KMS-11 (cell line): ENCODE measurements at regions not wholly inside any gene's neighbourhood (a gene's known extent, or its start where the extent isn't known, plus 50 kb on each side); places are given as distances from the start of the nearest gene placed in this dataset.

ENCODE experiments used
- H2AFZ ChIP-seq: fragments of 200-600 bp; sonication (generic); 2 replicates; pipeline ENCODE4 v1.6.1; 2016; ENCODE audit warnings: antibody characterized with exemption, mixed run types, low read depth
- H3K27ac ChIP-seq: fragments of 200-600 bp; sonication (generic); 2 replicates; pipeline ENCODE4 v1.6.1; 2016; ENCODE audit warnings: mild to moderate bottlenecking, mixed run types
- H3K27me3 ChIP-seq: fragments of 200-600 bp; sonication (generic); 2 replicates; pipeline ENCODE4 v1.6.1; 2017; ENCODE audit warnings: mild to moderate bottlenecking, low read depth, mixed run types, moderate library complexity; ENCODE audit not compliant: insufficient read depth
- H3K36me3 ChIP-seq: fragments of 200-600 bp; sonication (generic); 2 replicates; pipeline ENCODE4 v1.6.1; 2017; ENCODE audit warnings: mild to moderate bottlenecking, mixed run types; ENCODE audit not compliant: insufficient read depth
- H3K4me1 ChIP-seq: fragments of 200-600 bp; sonication (generic); 2 replicates; pipeline ENCODE4 v1.6.1; 2016; ENCODE audit warnings: mild to moderate bottlenecking, low read depth, mixed run types; ENCODE audit not compliant: poor library complexity, severe bottlenecking
- H3K4me2 ChIP-seq: fragments of 200-600 bp; sonication (generic); 2 replicates; pipeline ENCODE4 v1.7.0; 2016; ENCODE audit warnings: mild to moderate bottlenecking, mixed run types
- H3K4me3 ChIP-seq: fragments of 200-600 bp; sonication (generic); IDR thresholded peaks from 2 replicates; pipeline ENCODE4 v1.6.1; 2017; ENCODE audit warnings: low read depth, low read length, mixed read lengths; ENCODE audit not compliant: insufficient read depth
- H3K79me2 ChIP-seq: fragments of 200-600 bp; sonication (generic); 2 replicates; pipeline ENCODE4 v1.6.1; 2016; ENCODE audit warnings: low read depth, mixed run types; ENCODE audit not compliant: insufficient read depth
- H3K9ac ChIP-seq: fragments of 200-600 bp; sonication (generic); 2 replicates; pipeline ENCODE4 v1.6.1; 2016; ENCODE audit warnings: mild to moderate bottlenecking, mixed run types
- H4K20me1 ChIP-seq: fragments of 200-600 bp; sonication (generic); 2 replicates; pipeline ENCODE4 v1.6.1; 2016; ENCODE audit warnings: mild to moderate bottlenecking, mixed run types; ENCODE audit not compliant: insufficient read depth
- TF ChIP-seq, protein P1 (sequence below): fragments of 200-600 bp; sonication (generic); conservative IDR thresholded peaks from 2 replicates; pipeline ENCODE4 v1.6.1; 2017; ENCODE audit warnings: low read depth, mild to moderate bottlenecking, antibody characterized with exemption, low read length, moderate library complexity, mixed read lengths

GRCh38 chr9:30845136-30845535, 1539.3 kb upstream of the ACO1 start:
- Histone ChIP-seq H3K36me3 (no peaks in the 10 kb centered on the region), H3K9ac (no peak overlapping the region), H3K4me2 (no peak overlapping the region), H3K79me2 (no peaks in the 10 kb centered on the region), H3K27me3 (no peaks in the 10 kb centered on the region), H3K4me1 (no peaks in the 10 kb centered on the region), H3K27ac (no peak overlapping the region), H2AFZ (no peak overlapping the region), H3K4me3 (no peak overlapping the region), H4K20me1 (no peaks in the 10 kb centered on the region)
- TF ChIP-seq, protein P1, sequence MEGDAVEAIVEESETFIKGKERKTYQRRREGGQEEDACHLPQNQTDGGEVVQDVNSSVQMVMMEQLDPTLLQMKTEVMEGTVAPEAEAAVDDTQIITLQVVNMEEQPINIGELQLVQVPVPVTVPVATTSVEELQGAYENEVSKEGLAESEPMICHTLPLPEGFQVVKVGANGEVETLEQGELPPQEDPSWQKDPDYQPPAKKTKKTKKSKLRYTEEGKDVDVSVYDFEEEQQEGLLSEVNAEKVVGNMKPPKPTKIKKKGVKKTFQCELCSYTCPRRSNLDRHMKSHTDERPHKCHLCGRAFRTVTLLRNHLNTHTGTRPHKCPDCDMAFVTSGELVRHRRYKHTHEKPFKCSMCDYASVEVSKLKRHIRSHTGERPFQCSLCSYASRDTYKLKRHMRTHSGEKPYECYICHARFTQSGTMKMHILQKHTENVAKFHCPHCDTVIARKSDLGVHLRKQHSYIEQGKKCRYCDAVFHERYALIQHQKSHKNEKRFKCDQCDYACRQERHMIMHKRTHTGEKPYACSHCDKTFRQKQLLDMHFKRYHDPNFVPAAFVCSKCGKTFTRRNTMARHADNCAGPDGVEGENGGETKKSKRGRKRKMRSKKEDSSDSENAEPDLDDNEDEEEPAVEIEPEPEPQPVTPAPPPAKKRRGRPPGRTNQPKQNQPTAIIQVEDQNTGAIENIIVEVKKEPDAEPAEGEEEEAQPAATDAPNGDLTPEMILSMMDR: no peak

DNA sequence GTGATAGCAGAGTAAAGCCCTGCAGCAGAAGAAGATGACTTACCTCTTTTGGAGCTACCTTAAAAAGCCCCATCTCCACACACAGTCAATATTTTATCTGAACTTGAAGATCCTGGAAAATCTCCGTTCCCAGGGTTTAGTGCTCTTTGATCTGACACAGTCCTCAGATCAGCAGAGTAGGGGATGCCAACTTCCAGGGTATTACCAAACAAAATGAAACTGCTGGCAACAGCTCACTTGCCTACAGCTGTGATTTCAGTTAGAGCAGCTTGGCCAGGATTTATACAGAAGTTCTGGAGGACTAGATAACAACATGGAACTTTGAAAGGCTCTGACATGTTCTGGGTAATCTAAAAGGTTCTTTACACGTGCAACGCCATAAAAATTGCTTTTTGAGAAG, 1537.8 kb upstream of the ACO1 start:
- Histone ChIP-seq H3K27ac (no peak overlapping the region), H3K4me1 (no peaks in the 10 kb centered on the region), H3K27me3 (no peaks in the 10 kb centered on the region), H3K79me2 (no peaks in the 10 kb centered on the region), H3K4me2 (no peak overlapping the region), H4K20me1 (no peaks in the 10 kb centered on the region), H3K4me3 (no peak overlapping the region), H3K9ac (no peak overlapping the region), H2AFZ (no peak overlapping the region), H3K36me3 (no peaks in the 10 kb centered on the region)
- TF ChIP-seq, protein P1: no peak

DNA sequence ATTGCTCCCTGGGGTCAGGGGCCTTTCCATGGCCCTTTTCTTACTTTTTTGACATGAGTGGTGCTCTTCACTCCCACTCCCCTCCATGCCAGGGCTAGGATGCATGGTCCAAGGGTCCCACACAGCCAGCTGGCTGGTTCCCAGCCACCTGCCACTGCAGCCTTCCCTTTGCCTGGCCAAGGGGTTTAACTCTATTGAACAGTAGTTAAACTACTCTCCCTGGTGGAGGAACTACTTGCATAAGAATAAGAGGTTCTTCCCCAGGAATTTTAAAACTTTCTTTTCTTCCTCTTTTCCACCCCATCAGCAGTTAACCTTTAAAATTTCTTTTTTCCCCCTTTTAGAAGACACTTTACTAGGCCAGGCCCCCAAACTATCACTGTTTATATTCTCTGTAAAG, 1532.8 kb upstream of the ACO1 start:
- H3K36me3 ChIP-seq: no peaks in the 10 kb centered on the region
- H3K4me2 ChIP-seq: no peak overlapping the region
- H4K20me1 ChIP-seq: no peaks in the 10 kb centered on the region
- no peak overlapping the region for H3K4me3 ChIP-seq
- TF ChIP-seq, protein P1: no peak
- H3K27me3 ChIP-seq: no peaks in the 10 kb centered on the region
- H3K4me1 ChIP-seq: no peaks in the 10 kb centered on the region
- no peak overlapping the region for H3K9ac ChIP-seq
- H2AFZ ChIP-seq: no peak overlapping the region
- no peaks in the 10 kb centered on the region for H3K79me2 ChIP-seq
- H3K27ac ChIP-seq: no peak overlapping the region

DNA sequence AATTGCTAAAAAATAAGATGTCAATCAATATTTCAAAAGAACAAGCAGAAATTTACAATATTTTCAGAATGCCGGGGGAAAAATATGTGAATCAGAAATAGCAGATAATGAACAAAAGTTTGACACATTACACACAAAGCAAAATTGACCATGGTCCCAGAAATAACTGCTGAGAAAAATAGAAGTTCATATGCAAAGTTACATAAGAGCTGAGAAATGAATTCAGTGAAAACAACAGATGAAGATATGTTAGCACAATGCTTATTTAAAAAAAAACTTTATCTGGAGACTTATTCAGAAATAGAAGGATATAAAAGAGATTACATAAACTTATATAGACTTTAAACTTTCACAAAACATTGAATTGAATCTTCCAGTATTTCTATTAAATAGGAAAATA, 1483.7 kb upstream of the ACO1 start:
- Histone ChIP-seq H3K36me3 (no peaks in the 10 kb centered on the region), H3K4me2 (no peak overlapping the region), H3K4me1 (no peaks in the 10 kb centered on the region), H3K79me2 (no peaks in the 10 kb centered on the region), H3K27me3 (no peaks in the 10 kb centered on the region), H3K9ac (no peak overlapping the region), H3K4me3 (no peak overlapping the region), H3K27ac (no peak overlapping the region), H2AFZ (no peak overlapping the region), H4K20me1 (no peaks in the 10 kb centered on the region)
- TF ChIP-seq, protein P1: no peak

DNA sequence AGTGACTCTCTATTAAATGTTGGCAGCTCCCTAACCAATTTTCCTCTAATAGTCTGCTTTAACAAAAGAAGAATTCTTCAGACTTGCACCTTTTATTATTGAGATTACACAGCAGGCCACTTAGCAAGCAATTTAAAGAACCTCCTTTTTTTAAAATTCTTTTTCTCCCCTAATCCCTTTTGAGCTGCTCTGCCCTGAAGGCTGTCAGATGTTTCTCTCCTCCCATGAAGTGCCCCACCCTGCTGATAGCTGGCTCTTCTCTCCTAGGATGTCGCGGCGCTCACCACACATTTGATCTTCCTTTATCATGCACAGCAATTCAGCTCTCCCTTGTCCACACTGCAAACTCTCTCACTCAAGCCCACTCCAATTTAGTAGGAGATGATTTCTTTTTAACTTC, 1471.1 kb upstream of the ACO1 start:
- no peaks in the 10 kb centered on the region for H3K27me3 ChIP-seq
- TF ChIP-seq, protein P1: no peak
- no peak overlapping the region for H3K4me2 ChIP-seq
- no peaks in the 10 kb centered on the region for H3K36me3 ChIP-seq
- H3K79me2 ChIP-seq: no peaks in the 10 kb centered on the region
- H3K4me1 ChIP-seq: no peaks in the 10 kb centered on the region
- no peak overlapping the region for H3K4me3 ChIP-seq
- H3K27ac ChIP-seq: no peak overlapping the region
- H2AFZ ChIP-seq: no peak overlapping the region
- no peaks in the 10 kb centered on the region for H4K20me1 ChIP-seq
- H3K9ac ChIP-seq: no peak overlapping the region
